Keratinocyte (primary cell): ENCODE measurements at regions not wholly inside any gene's neighbourhood (a gene's known extent, or its start where the extent isn't known, plus 50 kb on each side); places are given as distances from the start of the nearest gene placed in this dataset.

Experiments
- DNase-seq: peaks from one replicate; pipeline ENCODE4 v3.0.0-alpha.2; 2011; ENCODE audit warnings: low read depth, missing footprints, low spot score
- FAIRE-seq: peaks from 2 replicates; lab custom pipeline; 2011; peaks lifted over from hg19 to GRCh38; lab: Jason Lieb, UNC
- H2AFZ ChIP-seq: 2 replicates; pipeline ENCODE4 v1.6.0; 2012; ENCODE audit warnings: low read length, control low read depth, inconsistent platforms; ENCODE audit not compliant: control insufficient read depth
- H3K27ac ChIP-seq: 2 replicates; pipeline ENCODE4 v1.5.1; 2011; ENCODE audit warnings: low read length; ENCODE audit not compliant: control insufficient read depth, insufficient read depth
- H3K27me3 ChIP-seq: 3 replicates; pipeline ENCODE4 v1.6.0; 2011; ENCODE audit warnings: low read length; ENCODE audit not compliant: control insufficient read depth, insufficient read depth; ENCODE audit errors: extremely low read depth
- H3K36me3 ChIP-seq, 2 experiments: 2 replicates in 1 of 2; 3 replicates in 1 of 2; pipeline ENCODE4 v1.5.1; 2011; ENCODE audit warnings: low read length in 2 of 2, mild to moderate bottlenecking in 1 of 2; ENCODE audit not compliant: control insufficient read depth in 2 of 2, insufficient read depth in 2 of 2; ENCODE audit errors: extremely low read depth in 1 of 2
- H3K4me1 ChIP-seq: 3 replicates; pipeline ENCODE4 v1.5.1; 2011; ENCODE audit warnings: low read length; ENCODE audit not compliant: control insufficient read depth, insufficient read depth; ENCODE audit errors: extremely low read depth
- H3K4me2 ChIP-seq: 3 replicates; pipeline ENCODE4 v1.6.0; 2011; ENCODE audit warnings: low read depth, low read length; ENCODE audit not compliant: control insufficient read depth, insufficient read depth; ENCODE audit errors: extremely low read depth
- H3K4me3 ChIP-seq, 3 experiments: fragments of 200-600 bp in 1 of 3; sonication (generic) in 1 of 3; 2 replicates in 2 of 3; 3 replicates in 1 of 3; pipeline ENCODE4 v1.5.1; 2011 to 2016; ENCODE audit warnings: low read length in 3 of 3, mild to moderate bottlenecking in 3 of 3, control low read depth in 2 of 3, inconsistent platforms in 1 of 3, low read depth in 1 of 3, mixed read lengths in 1 of 3, mixed run types in 1 of 3, moderate library complexity in 1 of 3; ENCODE audit not compliant: control insufficient read depth in 2 of 3, insufficient read depth in 2 of 3; ENCODE audit errors: extremely low read depth in 1 of 3
- H3K79me2 ChIP-seq: 2 replicates; pipeline ENCODE4 v1.6.0; 2012; ENCODE audit warnings: low read length; ENCODE audit not compliant: control insufficient read depth, insufficient read depth
- H3K9ac ChIP-seq: 3 replicates; pipeline ENCODE4 v1.6.0; 2011; ENCODE audit warnings: low read length; ENCODE audit not compliant: control insufficient read depth, insufficient read depth; ENCODE audit errors: extremely low read depth
- H3K9me1 ChIP-seq: 3 replicates; pipeline ENCODE4 v1.6.0; 2011; ENCODE audit warnings: low read length; ENCODE audit not compliant: control insufficient read depth, insufficient read depth; ENCODE audit errors: extremely low read depth
- H3K9me3 ChIP-seq: 2 replicates; pipeline ENCODE4 v1.5.1; 2012; ENCODE audit warnings: low read depth, low read length; ENCODE audit not compliant: control insufficient read depth
- H4K20me1 ChIP-seq: 3 replicates; pipeline ENCODE4 v1.6.0; 2011; ENCODE audit warnings: low read length; ENCODE audit not compliant: control insufficient read depth, insufficient read depth; ENCODE audit errors: extremely low read depth
- EZH2 ChIP-seq: IDR thresholded peaks from one replicate; pipeline ENCODE4 v1.6.1; 2012; ENCODE audit warnings: inconsistent platforms, mild to moderate bottlenecking, low read length, moderate library complexity
- dilution Hi-C: fragments of 300-500 bp; cut with MboI; formaldehyde crosslinking; loops from one replicate; pipeline ENCODE4 v1.7.0; 2020; ENCODE audit warnings: low sequenced_read_pairs; ENCODE audit not compliant: extremely low pct_ligation_motif_present
- TF ChIP-seq, protein P1 (sequence below), 3 experiments: IDR thresholded peaks in 1 of 3; conservative IDR thresholded peaks in 1 of 3; optimal IDR thresholded peaks in 1 of 3; 2 replicates in 2 of 3; 3 replicates in 1 of 3; pipeline versions ENCODE3 to v1.5.1; 2011; ENCODE audit warnings: low read length in 3 of 3, mild to moderate bottlenecking in 3 of 3, moderate library complexity in 2 of 3, control low read depth in 1 of 3, inconsistent platforms in 1 of 3; ENCODE audit not compliant: insufficient read depth in 2 of 3; ENCODE audit errors: extremely low read depth in 1 of 3

DNA sequence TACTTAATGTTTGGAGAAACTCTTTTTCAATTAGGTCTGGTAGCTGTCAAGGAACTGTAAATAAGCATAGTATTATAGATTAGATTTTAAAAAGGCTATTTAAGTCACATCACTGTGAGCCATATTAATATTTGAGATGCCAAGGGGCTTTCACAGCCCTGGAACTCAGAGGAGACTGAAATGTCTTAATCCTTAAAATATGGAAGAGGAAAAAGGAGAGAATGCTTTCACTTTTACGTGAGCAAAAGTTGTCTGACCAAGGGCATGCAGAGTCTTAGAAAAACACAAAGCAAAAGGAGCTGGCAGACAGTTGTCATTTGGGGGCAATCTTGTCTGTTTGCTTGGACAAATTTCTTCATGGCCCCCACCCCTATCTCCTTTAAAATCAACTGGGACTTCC is 253.2 kb upstream of the IGFBP7 start:
- Histone ChIP-seq H3K27ac (no peak overlapping the region), H3K27me3 (no peaks in the 10 kb centered on the region), H3K4me1 (no peaks in the 10 kb centered on the region), H3K9me3 (no peaks in the 10 kb centered on the region), H3K4me3 (no peak overlapping the region), H3K4me2 (no peak overlapping the region), H3K36me3 (no peaks in the 10 kb centered on the region), H3K9me1 (no peaks in the 10 kb centered on the region), H3K79me2 (no peaks in the 10 kb centered on the region), H4K20me1 (no peaks in the 10 kb centered on the region), H2AFZ (no peak overlapping the region), H3K9ac (no peak overlapping the region)
- no peak for TF ChIP-seq EZH2
- TF ChIP-seq, protein P1, sequence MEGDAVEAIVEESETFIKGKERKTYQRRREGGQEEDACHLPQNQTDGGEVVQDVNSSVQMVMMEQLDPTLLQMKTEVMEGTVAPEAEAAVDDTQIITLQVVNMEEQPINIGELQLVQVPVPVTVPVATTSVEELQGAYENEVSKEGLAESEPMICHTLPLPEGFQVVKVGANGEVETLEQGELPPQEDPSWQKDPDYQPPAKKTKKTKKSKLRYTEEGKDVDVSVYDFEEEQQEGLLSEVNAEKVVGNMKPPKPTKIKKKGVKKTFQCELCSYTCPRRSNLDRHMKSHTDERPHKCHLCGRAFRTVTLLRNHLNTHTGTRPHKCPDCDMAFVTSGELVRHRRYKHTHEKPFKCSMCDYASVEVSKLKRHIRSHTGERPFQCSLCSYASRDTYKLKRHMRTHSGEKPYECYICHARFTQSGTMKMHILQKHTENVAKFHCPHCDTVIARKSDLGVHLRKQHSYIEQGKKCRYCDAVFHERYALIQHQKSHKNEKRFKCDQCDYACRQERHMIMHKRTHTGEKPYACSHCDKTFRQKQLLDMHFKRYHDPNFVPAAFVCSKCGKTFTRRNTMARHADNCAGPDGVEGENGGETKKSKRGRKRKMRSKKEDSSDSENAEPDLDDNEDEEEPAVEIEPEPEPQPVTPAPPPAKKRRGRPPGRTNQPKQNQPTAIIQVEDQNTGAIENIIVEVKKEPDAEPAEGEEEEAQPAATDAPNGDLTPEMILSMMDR (optimal IDR thresholded peaks at IDR 0.05 in 1 of 3, IDR thresholded peaks at IDR 0.05 in 1 of 3, conservative IDR thresholded peaks at IDR 0.05 in 1 of 3; ENCODE audit: extremely low read depth in 1 of 3, insufficient read depth in 2 of 3, low read length in 3 of 3), result no peak
- DNase-seq (no peak), FAIRE-seq (no peak)
- dilution Hi-C loops, result no loop called here

DNA sequence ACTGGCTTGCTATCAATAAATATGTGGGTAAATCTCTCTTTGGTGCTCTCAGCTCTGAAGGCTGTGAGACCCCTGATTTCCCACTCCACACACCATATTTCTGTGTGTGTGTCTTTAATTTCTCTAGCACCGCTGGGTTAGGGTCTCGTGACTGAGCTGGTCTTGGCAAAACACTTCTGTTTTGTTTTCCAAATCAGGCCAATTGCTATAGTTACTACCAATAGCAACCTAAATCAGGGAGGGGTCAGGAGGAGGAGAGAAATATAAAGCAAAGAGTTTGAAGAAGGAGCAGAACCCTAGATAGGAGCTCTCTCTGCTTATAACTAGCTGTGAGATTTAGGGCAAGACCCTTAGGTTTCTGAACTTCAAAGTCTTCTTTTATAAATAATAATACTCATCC is 250.5 kb upstream of the IGFBP7 start:
- no peak for FAIRE-seq
- no peaks in the 10 kb centered on the region for H4K20me1 ChIP-seq
- no peaks in the 10 kb centered on the region for H3K9me1 ChIP-seq
- H3K9me3 ChIP-seq, result no peaks in the 10 kb centered on the region
- no peak overlapping the region for H3K4me2 ChIP-seq
- TF ChIP-seq, protein P1 (optimal IDR thresholded peaks at IDR 0.05 in 1 of 3, IDR thresholded peaks at IDR 0.05 in 1 of 3, conservative IDR thresholded peaks at IDR 0.05 in 1 of 3; ENCODE audit: extremely low read depth in 1 of 3, insufficient read depth in 2 of 3, low read length in 3 of 3), result no peak
- TF ChIP-seq EZH2, result no peak
- DNase-seq, result no peak
- no peaks in the 10 kb centered on the region for H3K4me1 ChIP-seq
- H3K79me2 ChIP-seq, result no peaks in the 10 kb centered on the region
- H3K36me3 ChIP-seq, result no peaks in the 10 kb centered on the region
- H3K27ac ChIP-seq, result no peak overlapping the region
- no peak overlapping the region for H3K9ac ChIP-seq
- dilution Hi-C loops, result no loop called here
- H3K27me3 ChIP-seq, result no peaks in the 10 kb centered on the region
- H2AFZ ChIP-seq, result no peak overlapping the region
- H3K4me3 ChIP-seq, result no peak overlapping the region
